ENCODE measurements at regions not wholly inside any gene's neighbourhood (a gene's known extent, or its start where the extent isn't known, plus 50 kb on each side); places are given as distances from the start of the nearest gene placed in this dataset.

DNA sequence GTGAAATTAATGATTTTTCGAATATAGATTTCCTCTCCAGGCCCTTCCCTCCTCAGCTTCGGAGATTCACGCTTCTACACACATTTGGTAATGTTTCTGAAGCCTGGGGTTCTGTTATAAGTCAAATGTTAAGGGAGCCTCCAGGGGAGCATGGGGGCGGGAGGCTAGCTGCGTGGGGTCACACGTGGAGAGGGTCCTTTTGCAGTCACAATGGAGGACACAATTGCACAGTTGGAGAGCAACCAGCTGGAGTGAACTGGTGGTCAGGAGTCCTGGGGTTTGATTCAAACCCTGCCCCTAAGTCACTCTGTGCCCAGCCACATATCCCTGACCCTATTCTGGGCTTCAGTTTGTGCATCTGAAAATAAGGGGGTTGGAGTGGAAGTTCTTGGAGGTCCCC, 481.4 kb downstream of the CDK5RAP2 start:
- no peak for DNase-seq (ENCODE audit: unreplicated experiment)
- ChIA-PET POLR2A (no interaction called here), CTCF (no interaction called here)
- no peak overlapping the region for H3K4me3 Mint-ChIP-seq (ENCODE audit: unreplicated experiment)
- H3K4me1 Mint-ChIP-seq (ENCODE audit: insufficient read depth, unreplicated experiment), result no peaks in the 10 kb centered on the region
- H3K9me3 Mint-ChIP-seq (ENCODE audit: unreplicated experiment), result no peaks in the 10 kb centered on the region
- TF ChIP-seq, protein P1, sequence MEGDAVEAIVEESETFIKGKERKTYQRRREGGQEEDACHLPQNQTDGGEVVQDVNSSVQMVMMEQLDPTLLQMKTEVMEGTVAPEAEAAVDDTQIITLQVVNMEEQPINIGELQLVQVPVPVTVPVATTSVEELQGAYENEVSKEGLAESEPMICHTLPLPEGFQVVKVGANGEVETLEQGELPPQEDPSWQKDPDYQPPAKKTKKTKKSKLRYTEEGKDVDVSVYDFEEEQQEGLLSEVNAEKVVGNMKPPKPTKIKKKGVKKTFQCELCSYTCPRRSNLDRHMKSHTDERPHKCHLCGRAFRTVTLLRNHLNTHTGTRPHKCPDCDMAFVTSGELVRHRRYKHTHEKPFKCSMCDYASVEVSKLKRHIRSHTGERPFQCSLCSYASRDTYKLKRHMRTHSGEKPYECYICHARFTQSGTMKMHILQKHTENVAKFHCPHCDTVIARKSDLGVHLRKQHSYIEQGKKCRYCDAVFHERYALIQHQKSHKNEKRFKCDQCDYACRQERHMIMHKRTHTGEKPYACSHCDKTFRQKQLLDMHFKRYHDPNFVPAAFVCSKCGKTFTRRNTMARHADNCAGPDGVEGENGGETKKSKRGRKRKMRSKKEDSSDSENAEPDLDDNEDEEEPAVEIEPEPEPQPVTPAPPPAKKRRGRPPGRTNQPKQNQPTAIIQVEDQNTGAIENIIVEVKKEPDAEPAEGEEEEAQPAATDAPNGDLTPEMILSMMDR (IDR thresholded peaks at IDR 0.05; ENCODE audit: unreplicated experiment), result no peak
- no TSS peak for BruUV-seq (replicated peaks)
- no peaks in the 10 kb centered on the region for H3K36me3 Mint-ChIP-seq (ENCODE audit: insufficient read depth, unreplicated experiment)
- no peak overlapping the region for H3K27ac Mint-ChIP-seq (ENCODE audit: low read depth, unreplicated experiment)
- intact Hi-C loops (cut with micrococcal nuclease), result no loop called here
- H3K27me3 Mint-ChIP-seq (ENCODE audit: insufficient read depth, unreplicated experiment), result peaks cover 15% of the 10 kb centered on the region

DNA sequence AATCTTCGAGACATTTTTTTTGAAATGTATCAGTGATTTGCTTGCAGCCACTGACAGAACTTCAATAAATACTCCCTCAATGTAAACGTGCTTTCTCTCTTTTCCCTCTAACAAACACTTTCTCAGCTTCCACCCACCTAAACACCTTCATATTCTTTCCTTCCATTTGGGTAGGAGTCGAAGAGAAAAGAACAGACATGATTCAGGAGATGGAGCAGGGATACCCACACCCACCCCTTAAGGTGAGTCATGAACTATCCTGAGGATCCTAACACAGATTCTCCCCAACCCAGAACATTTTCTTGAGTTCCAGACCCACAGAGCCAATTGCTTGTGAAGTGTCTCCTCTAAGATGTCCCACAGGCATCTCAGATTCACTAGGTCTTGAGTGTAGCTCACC, 488.8 kb downstream of the CDK5RAP2 start:
- no peak for DNase-seq (ENCODE audit: unreplicated experiment)
- intact Hi-C loops (cut with micrococcal nuclease), result no loop called here
- no peaks in the 10 kb centered on the region for H3K36me3 Mint-ChIP-seq (ENCODE audit: insufficient read depth, unreplicated experiment)
- no peak overlapping the region for H3K27ac Mint-ChIP-seq (ENCODE audit: low read depth, unreplicated experiment)
- no peaks in the 10 kb centered on the region for H3K4me1 Mint-ChIP-seq (ENCODE audit: insufficient read depth, unreplicated experiment)
- ChIA-PET POLR2A (no interaction called here), CTCF (no interaction called here)
- peaks cover 13% of the 10 kb centered on the region for H3K9me3 Mint-ChIP-seq (ENCODE audit: unreplicated experiment)
- peaks cover 12% of the 10 kb centered on the region for H3K27me3 Mint-ChIP-seq (ENCODE audit: insufficient read depth, unreplicated experiment)
- H3K4me3 Mint-ChIP-seq (ENCODE audit: unreplicated experiment), result no peak overlapping the region
- TF ChIP-seq, protein P1 (IDR thresholded peaks at IDR 0.05; ENCODE audit: unreplicated experiment), result no peak
- BruUV-seq (replicated peaks), result no TSS peak

DNA sequence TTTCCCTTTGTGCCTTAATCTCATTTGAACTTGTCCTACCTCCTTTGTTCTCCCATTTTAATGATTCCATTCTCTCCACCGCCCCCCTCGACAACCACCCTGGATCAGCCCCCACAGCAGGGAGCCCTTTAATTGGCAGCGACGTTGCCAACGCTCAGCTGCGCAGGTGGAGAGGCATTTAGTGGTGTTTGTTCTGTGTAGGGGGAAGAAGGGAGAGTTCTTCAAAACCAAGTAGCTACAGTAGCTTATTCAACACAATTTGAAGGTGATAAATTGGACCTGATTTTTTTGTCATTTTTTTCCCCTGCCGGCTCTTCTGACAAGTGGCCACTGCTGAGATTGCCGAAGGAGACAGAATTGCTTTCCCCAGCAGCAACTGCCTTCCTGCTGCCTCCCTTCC, 499.1 kb downstream of the CDK5RAP2 start:
- no peak overlapping the region for H3K4me3 Mint-ChIP-seq (ENCODE audit: unreplicated experiment)
- DNase-seq (ENCODE audit: unreplicated experiment), result no peak
- no peaks in the 10 kb centered on the region for H3K4me1 Mint-ChIP-seq (ENCODE audit: insufficient read depth, unreplicated experiment)
- no peak overlapping the region for H3K27ac Mint-ChIP-seq (ENCODE audit: low read depth, unreplicated experiment)
- CTCF ChIA-PET, result no interaction called here
- H3K36me3 Mint-ChIP-seq (ENCODE audit: insufficient read depth, unreplicated experiment), result no peaks in the 10 kb centered on the region
- no TSS peak for BruUV-seq (replicated peaks)
- intact Hi-C loops (cut with micrococcal nuclease), result no loop called here
- TF ChIP-seq, protein P1 (IDR thresholded peaks at IDR 0.05; ENCODE audit: unreplicated experiment), result no peak
- peaks cover 27% of the 10 kb centered on the region for H3K27me3 Mint-ChIP-seq (ENCODE audit: insufficient read depth, unreplicated experiment)
- POLR2A ChIA-PET, result no interaction called here
- peaks cover 11% of the 10 kb centered on the region for H3K9me3 Mint-ChIP-seq (ENCODE audit: unreplicated experiment)

DNA sequence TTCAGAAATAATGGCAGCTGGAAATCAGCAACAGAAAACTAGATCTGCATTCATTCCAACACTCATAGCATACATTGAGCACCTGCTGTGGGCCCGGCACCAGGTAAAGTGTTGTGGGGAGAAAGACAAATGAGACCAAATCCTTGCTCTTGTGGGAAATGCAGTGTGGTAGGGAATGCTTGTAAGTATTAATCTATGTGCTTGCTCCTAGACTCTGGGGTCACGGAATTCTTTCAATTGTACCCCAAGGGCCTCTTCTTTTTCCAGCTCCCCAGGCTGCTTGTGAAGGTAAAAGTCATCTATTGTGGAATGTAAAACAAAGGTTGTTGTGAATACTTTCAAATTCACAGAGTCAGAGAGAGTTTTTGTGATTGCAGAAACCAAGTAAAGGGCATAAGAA, 501.9 kb downstream of the CDK5RAP2 start:
- peaks cover 27% of the 10 kb centered on the region for H3K27me3 Mint-ChIP-seq (ENCODE audit: insufficient read depth, unreplicated experiment)

More for the DNA sequence above, 501.9 kb downstream of the CDK5RAP2 start:
- no peak overlapping the region for H3K27ac Mint-ChIP-seq (ENCODE audit: low read depth, unreplicated experiment)
- ChIA-PET POLR2A (no interaction called here), CTCF (no interaction called here)
- no TSS peak for BruUV-seq (replicated peaks)
- TF ChIP-seq, protein P1 (IDR thresholded peaks at IDR 0.05; ENCODE audit: unreplicated experiment), result no peak
- no peak for DNase-seq (ENCODE audit: unreplicated experiment)
- H3K4me1 Mint-ChIP-seq (ENCODE audit: insufficient read depth, unreplicated experiment), result no peaks in the 10 kb centered on the region
- H3K9me3 Mint-ChIP-seq (ENCODE audit: unreplicated experiment), result no peaks in the 10 kb centered on the region
- intact Hi-C loops (cut with micrococcal nuclease), result no loop called here
- H3K4me3 Mint-ChIP-seq (ENCODE audit: unreplicated experiment), result no peak overlapping the region
- no peaks in the 10 kb centered on the region for H3K36me3 Mint-ChIP-seq (ENCODE audit: insufficient read depth, unreplicated experiment)

Measured in MCF 10A (cell line).